Activated CD8-positive, alpha-beta T cell treated with anti-CD3 and anti-CD28 coated beads for 36 hours (primary cell): ENCODE measurements at regions not wholly inside any gene's neighbourhood (a gene's known extent, or its start where the extent isn't known, plus 50 kb on each side); places are given as distances from the start of the nearest gene placed in this dataset.

Experiments
- ATAC-seq: fragments of 200-7000 bp; cut with Tn5 transposase; one replicate; pipeline ENCODE4 v1.10.0; 2021; ENCODE audit warnings: mild to moderate bottlenecking, moderate library complexity
- CTCF ChIA-PET: fragments of 350-600 bp; sonication (Branson Sonifier 250); formaldehyde crosslinking; loops from one replicate; lab custom pipeline; 2021; ENCODE audit warnings: antibody characterized with exemption; lab: Charles Lee
- POLR2A ChIA-PET: fragments of 350-600 bp; sonication (Branson Sonifier 250); formaldehyde crosslinking; loops from one replicate; lab custom pipeline; 2021; ENCODE audit warnings: antibody characterized with exemption; lab: Charles Lee
- DNase-seq: peaks from one replicate; pipeline ENCODE4 v3.0.0-alpha.2; 2020
- H3K27ac Mint-ChIP-seq: one replicate; pipeline ENCODE4 v1.8.0; 2021; ENCODE audit warnings: mild to moderate bottlenecking, mixed read lengths
- H3K27me3 Mint-ChIP-seq: one replicate; pipeline ENCODE4 v1.8.0; 2021; ENCODE audit warnings: mixed read lengths
- H3K36me3 Mint-ChIP-seq: one replicate; pipeline ENCODE4 v1.8.0; 2021; ENCODE audit warnings: low read depth, mixed read lengths
- H3K4me1 Mint-ChIP-seq: one replicate; pipeline ENCODE4 v1.8.0; 2021; ENCODE audit warnings: low read depth, mixed read lengths
- H3K4me3 Mint-ChIP-seq: one replicate; pipeline ENCODE4 v1.8.0; 2021; ENCODE audit warnings: mild to moderate bottlenecking, moderate library complexity, mixed read lengths
- H3K9me3 Mint-ChIP-seq: one replicate; pipeline ENCODE4 v1.8.0; 2021; ENCODE audit warnings: mixed read lengths
- intact Hi-C: fragments of 100-400 bp; cut with micrococcal nuclease; formaldehyde crosslinking; loops from one replicate; pipeline ENCODE4 v1.10.0; 2022
- TF ChIP-seq, protein P1 (sequence below): fragments of 200-600 bp; IDR thresholded peaks from one replicate; pipeline ENCODE4 v1.8.0; 2022; ENCODE audit warnings: antibody characterized with exemption, mild to moderate bottlenecking

DNA sequence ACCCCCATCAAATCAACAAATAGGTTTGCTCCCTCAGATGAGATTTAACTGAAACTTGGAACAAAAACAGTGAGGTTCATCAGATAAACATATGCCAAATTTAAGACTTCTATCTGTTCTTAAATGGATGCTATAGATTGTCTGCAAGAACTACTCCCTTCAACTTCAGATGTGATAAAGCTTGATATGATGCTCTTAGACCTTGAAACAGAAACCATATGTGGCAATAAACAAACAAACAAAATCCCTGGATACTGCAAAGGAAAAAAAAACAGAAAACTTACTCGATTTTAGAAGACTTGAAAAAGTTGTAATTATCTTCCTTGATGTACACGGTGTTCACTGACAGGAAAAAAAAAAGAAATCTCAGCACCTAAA lies 286.1 kb upstream of the USP25 start:
- ChIA-PET CTCF (no interaction called here), POLR2A (no interaction called here)
- intact Hi-C loops: no loop called here
- TF ChIP-seq, protein P1, sequence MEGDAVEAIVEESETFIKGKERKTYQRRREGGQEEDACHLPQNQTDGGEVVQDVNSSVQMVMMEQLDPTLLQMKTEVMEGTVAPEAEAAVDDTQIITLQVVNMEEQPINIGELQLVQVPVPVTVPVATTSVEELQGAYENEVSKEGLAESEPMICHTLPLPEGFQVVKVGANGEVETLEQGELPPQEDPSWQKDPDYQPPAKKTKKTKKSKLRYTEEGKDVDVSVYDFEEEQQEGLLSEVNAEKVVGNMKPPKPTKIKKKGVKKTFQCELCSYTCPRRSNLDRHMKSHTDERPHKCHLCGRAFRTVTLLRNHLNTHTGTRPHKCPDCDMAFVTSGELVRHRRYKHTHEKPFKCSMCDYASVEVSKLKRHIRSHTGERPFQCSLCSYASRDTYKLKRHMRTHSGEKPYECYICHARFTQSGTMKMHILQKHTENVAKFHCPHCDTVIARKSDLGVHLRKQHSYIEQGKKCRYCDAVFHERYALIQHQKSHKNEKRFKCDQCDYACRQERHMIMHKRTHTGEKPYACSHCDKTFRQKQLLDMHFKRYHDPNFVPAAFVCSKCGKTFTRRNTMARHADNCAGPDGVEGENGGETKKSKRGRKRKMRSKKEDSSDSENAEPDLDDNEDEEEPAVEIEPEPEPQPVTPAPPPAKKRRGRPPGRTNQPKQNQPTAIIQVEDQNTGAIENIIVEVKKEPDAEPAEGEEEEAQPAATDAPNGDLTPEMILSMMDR: no peak
- ATAC-seq (no peak), DNase-seq (no peak)
- no peak overlapping the region for H3K27ac Mint-ChIP-seq
- no peak overlapping the region for H3K4me3 Mint-ChIP-seq
- peaks cover 11% of the 10 kb centered on the region for H3K4me1 Mint-ChIP-seq
- peaks cover 8% of the 10 kb centered on the region for H3K9me3 Mint-ChIP-seq
- H3K36me3 Mint-ChIP-seq: peaks cover 3% of the 10 kb centered on the region
- H3K27me3 Mint-ChIP-seq: no peaks in the 10 kb centered on the region

- H3K36me3 Mint-ChIP-seq: peaks cover 2% of the 10 kb centered on the region
- no peak overlapping the region for H3K27ac Mint-ChIP-seq
- CTCF ChIA-PET: no interaction called here
- peaks cover 14% of the 10 kb centered on the region for H3K9me3 Mint-ChIP-seq
- H3K4me1 Mint-ChIP-seq: peaks cover 10% of the 10 kb centered on the region
- H3K27me3 Mint-ChIP-seq: no peaks in the 10 kb centered on the region
- TF ChIP-seq, protein P1: no peak
- H3K4me3 Mint-ChIP-seq: no peak overlapping the region
- intact Hi-C loops: no loop called here
- ATAC-seq (no peak), DNase-seq (no peak)
- POLR2A ChIA-PET: no interaction called here
These were observed 285.4 kb upstream of the USP25 start for GRCh38 chr21:15444118-15444960.

DNA sequence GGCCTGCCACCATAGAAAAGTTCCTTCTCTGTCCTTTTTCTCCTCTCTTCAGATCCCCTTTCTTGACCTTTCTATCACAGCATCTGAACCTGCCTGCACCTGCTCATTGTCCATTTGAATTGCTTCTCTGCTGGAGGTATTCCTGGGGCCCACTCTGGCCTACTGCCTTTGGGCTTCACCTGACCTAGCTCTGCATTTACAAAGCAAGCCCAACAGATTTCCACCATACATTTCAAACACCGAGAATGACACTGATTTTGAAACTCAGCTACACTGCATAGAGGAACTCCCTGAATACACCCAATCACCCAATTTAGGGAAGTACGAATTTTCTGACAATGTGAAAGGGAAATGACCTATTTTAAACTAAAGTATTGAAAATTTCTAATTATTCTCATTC lies 284.5 kb upstream of the USP25 start:
- Mint-ChIP-seq H3K9me3 (peaks cover 19% of the 10 kb centered on the region), H3K4me3 (no peak overlapping the region), H3K27ac (no peak overlapping the region), H3K36me3 (peaks cover 2% of the 10 kb centered on the region), H3K27me3 (no peaks in the 10 kb centered on the region), H3K4me1 (peaks cover 10% of the 10 kb centered on the region)
- CTCF ChIA-PET: interaction anchor here (0.6 kb wide), 1 partner anchor 269 kb away, joined by 3 read pairs; no protein-coding TSS in a partner anchor
- POLR2A ChIA-PET: no interaction called here
- intact Hi-C loops: no loop called here
- ATAC-seq (no peak), DNase-seq (no peak)
- TF ChIP-seq, protein P1: no peak

GRCh38 chr21:15446223-15446622 lies 283.6 kb upstream of the USP25 start:
- POLR2A ChIA-PET: no interaction called here
- TF ChIP-seq, protein P1: no peak
- DNase-seq (no peak), ATAC-seq (no peak)
- H3K4me3 Mint-ChIP-seq: no peak overlapping the region
- intact Hi-C loops: no loop called here
- peaks cover 19% of the 10 kb centered on the region for H3K9me3 Mint-ChIP-seq
- H3K4me1 Mint-ChIP-seq: peaks cover 5% of the 10 kb centered on the region
- no peak overlapping the region for H3K27ac Mint-ChIP-seq
- peaks cover 2% of the 10 kb centered on the region for H3K36me3 Mint-ChIP-seq
- CTCF ChIA-PET: no interaction called here
- no peaks in the 10 kb centered on the region for H3K27me3 Mint-ChIP-seq

DNA sequence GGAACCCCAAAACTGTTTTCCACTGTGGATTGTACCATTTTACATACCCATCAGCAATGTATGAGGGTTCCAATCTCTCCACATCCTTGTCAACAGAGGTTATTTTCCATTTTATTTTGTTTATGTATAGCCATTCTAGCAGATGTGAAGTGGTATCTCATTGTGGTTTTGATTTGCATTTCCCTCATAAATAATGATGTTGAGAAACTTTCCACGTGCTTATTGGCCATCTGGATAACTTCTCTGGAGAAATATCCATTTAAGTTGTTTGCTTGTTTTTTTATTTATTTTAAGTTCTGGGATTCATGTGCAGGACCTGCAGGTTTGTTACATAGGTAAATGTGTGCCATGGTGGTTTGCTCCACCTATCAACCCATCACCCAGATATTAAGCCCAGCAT lies 280.2 kb upstream of the USP25 start:
- Mint-ChIP-seq H3K4me3 (no peak overlapping the region), H3K27ac (no peak overlapping the region), H3K36me3 (peaks cover 2% of the 10 kb centered on the region), H3K9me3 (peaks cover 19% of the 10 kb centered on the region), H3K27me3 (no peaks in the 10 kb centered on the region), H3K4me1 (no peaks in the 10 kb centered on the region)
- ChIA-PET CTCF (no interaction called here), POLR2A (no interaction called here)
- TF ChIP-seq, protein P1: no peak
- no peak for ATAC-seq
- no peak for DNase-seq
- intact Hi-C loops: no loop called here
